GM19467 (cell line): ENCODE measurements at regions not wholly inside any gene's neighbourhood (a gene's known extent, or its start where the extent isn't known, plus 50 kb on each side); places are given as distances from the start of the nearest gene placed in this dataset.
"Not testable (repeated sequence)": the region's sequence is repeated elsewhere in the genome, so short reads cannot be mapped to it uniquely, and the experiment has no call there.

Source experiments
- ATAC-seq: cut with Tn5 transposase; IDR thresholded peaks from one replicate; pipeline ENCODE4 v1.9.1; 2021; ENCODE audit warnings: mild to moderate bottlenecking, moderate library complexity; ENCODE audit not compliant: unreplicated experiment

DNA sequence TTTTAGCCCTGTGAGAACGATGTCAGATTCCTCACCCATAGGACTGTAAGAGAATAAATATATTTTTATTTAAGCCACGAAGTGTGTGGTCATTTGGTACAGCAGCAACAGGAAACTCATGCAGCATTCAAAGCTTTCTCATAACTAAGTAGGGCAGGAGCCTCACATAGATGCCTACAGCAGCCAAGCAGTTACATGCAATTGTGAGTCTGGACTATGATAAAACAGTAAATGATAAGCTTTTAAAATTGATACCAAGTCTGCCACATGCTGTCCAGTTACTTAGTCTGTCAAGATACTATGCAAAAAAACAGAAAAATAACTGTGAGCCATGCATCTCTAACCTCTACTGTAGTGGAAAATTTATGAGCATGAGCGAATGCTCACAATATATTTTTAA is 359.6 kb downstream of the HS3ST1 start:
- ATAC-seq, result no peak

DNA sequence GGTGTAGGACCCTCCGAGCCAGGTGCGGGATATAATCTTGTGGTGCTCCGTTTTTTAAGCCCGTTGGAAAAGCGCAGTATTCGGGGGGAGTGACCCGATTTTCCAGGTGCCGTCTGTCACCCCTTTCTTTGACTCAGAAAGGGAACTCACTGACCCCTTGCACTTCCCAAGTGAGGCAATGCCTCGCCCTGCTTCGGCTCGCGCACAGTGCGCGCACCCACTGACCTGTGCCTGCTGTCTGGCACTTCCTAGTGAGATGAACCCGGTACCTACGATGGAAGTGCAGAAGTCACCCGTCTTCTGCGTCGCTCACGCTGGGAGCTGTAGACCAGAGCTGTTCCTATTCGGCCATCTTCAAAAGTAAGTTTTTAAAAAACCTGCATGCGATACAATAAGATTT is 362.1 kb downstream of the HS3ST1 start:
- ATAC-seq, result not testable (repeated sequence)

- ATAC-seq, result not testable (repeated sequence)
Measured at GRCh38 chr4:11060637-11061036, 368.1 kb downstream of the HS3ST1 start.

DNA sequence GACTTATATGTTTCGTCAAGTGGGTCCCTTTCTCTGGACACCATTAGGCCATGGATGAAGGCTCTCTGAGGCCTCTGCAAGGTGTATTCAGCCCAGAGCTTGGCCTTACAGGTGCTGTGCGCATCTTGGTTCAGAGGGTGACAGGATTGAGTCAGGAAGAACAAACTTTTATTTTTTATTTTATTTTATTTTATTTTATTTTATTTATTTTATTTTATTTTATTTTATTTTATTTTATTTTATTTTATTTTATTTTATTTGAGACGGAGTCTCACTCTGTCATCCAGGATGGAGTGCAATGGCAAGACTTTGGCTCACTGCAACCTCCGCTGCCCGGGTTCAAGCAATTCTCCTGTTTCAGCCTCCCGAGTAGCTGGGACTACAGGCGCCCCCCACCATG is 370.4 kb upstream of the CLNK start:
- not testable (repeated sequence) for ATAC-seq

GRCh38 chr4:11053601-11054220 is 369.1 kb upstream of the CLNK start:
- no peak for ATAC-seq

GRCh38 chr4:11051181-11051580 is 366.6 kb upstream of the CLNK start:
- no peak for ATAC-seq

DNA sequence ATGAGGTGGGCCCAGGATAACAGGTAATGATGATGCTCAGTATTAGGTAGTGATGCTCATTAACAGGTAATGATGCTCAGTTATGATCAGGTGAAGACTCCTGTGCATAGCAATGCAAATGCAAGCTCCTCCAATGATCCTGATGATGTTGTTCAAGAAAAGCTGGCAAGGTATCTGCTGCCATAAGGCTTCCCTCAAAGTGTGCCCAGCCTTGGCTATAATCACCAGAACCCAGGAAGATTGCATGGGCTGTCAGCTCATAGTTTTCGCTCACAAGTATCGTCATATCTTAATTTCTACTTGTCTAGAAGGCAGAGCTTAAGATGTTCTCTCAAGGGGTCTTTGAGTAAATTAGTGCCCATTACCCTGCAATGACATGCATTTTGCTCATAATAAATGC is 366.2 kb upstream of the CLNK start:
- no peak for ATAC-seq

GRCh38 chr4:11049001-11049400 is 364.4 kb upstream of the CLNK start:
- no peak for ATAC-seq

DNA sequence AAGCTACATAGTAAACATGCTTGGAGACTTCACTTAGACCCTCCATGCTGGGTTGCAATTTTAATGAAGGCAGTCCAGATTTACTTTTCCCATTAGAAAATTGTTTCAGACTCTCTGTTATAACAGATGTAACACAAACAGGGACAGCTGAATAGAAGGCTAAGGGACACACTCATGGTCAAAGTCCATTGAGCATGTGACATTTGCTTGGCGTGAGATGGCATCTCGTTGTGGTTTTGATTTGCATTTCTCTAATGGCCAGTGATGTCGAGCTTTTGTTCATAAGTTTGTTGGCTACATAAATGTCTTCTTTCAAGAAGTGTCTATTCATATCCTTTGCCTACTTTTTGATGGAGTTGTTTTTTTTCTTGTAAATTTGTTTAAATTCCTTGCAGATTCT is 358.2 kb upstream of the CLNK start:
- ATAC-seq, result no peak

DNA sequence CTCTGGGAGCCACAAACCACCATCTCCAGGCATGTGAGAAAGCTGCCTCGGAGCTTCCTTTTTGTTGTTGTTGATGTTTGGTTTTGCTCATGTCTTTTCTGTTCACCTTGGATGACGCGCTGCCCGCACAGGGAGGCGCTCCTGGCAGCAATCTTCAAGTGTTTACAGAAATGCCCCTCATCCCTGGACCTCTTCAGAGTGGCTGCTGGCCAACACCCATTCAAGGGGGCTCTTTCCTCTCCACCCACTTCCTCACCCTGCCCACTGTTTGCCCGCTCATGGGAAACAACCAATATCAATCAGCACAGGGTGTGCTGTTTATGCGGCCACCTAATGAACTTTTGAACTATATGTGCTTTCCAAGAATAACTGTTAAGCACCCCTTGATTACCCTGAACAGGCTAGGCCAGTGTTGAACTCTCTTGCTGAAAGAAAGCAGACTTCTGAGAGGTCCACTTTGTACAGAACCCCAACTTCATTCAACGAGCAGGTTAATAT is 355.1 kb upstream of the CLNK start:
- no peak for ATAC-seq

DNA sequence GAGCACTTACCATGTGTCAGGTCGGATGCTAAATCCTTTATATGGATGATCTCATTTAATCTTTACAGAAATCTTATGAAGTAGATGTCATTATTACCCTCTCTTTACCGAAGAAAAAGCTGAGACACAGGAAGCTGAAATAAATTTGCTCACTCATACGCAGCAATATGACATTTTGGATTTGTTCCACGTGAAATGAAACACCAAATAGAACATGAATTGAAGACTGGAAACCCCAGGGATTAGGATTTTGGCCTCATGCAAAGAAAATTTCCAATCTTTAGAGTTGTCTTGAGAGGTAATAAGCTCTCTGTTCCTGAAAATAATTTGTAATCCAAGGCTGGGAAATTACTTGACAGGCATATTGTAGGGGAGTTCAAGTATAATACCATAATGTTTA is 354.4 kb upstream of the CLNK start:
- no peak for ATAC-seq

DNA sequence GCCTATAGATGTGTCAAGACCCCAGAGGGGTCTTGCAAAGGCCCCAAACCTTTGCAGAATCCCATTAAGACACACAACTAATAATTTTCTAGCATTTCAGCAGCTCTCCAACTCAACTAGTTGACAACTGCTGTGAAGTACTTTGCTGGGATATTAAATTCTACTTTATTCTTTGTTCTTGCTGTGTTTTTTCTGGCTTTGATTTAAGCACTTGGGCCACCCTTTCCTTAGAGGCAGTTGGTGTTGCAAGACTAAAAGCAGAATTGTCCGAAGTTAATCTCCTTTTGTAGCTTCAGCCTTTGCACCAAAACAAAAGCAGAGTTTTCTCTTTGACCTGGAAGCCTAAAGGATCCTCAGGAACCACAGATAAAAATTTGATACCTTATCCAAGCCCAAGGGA is 353.1 kb upstream of the CLNK start:
- no peak for ATAC-seq

GRCh38 chr4:11028334-11028733 is 343.8 kb upstream of the CLNK start:
- no peak for ATAC-seq

DNA sequence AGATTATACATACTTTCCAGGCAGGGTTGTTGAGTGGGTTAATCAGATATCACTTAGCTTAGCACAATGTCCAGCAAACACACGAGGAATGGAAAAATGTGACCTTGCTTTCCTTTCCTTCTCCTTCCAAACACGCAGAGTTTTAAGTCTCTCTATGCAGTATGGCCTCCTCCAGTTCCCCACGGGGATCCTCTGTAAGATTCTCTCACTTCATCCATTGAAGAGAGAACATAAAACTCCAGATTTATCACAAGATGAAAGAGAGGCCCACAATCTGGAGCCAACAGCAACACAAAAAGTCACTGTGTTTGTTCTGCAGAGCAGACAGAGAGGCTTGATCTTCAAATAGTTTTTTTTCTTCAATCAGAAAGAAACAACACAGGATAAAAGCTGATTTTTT is 336.8 kb upstream of the CLNK start:
- no peak for ATAC-seq

GRCh38 chr4:11019451-11020240 is 335.1 kb upstream of the CLNK start:
- no peak for ATAC-seq

GRCh38 chr4:11014199-11014598 is 329.6 kb upstream of the CLNK start:
- ATAC-seq, result no peak

GRCh38 chr4:11013094-11013664 is 328.6 kb upstream of the CLNK start:
- no peak for ATAC-seq

GRCh38 chr4:11011249-11011648 is 326.7 kb upstream of the CLNK start:
- ATAC-seq, result no peak

GRCh38 chr4:11010624-11011023 is 326.1 kb upstream of the CLNK start:
- no peak for ATAC-seq

DNA sequence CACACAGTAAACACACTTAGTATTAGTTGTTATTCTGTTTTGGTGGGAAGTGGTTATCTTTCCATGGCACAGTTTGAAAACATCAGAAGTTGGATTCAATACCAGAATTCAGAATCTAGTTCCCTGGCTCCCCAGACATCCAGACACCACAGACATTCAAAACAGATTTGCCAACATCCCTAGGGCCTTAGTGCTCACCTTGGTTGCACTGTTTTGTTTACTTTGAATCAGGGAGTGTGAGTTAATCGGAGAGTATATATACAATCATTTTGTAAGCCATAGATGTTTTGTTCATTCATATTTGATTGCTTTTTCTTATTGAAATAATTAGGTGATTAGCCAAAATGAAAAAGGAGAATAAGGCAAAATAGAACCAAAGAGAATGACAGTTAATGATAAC is 324.7 kb upstream of the CLNK start:
- no peak for ATAC-seq

GRCh38 chr4:11005300-11005699 is 320.7 kb upstream of the CLNK start:
- no peak for ATAC-seq

DNA sequence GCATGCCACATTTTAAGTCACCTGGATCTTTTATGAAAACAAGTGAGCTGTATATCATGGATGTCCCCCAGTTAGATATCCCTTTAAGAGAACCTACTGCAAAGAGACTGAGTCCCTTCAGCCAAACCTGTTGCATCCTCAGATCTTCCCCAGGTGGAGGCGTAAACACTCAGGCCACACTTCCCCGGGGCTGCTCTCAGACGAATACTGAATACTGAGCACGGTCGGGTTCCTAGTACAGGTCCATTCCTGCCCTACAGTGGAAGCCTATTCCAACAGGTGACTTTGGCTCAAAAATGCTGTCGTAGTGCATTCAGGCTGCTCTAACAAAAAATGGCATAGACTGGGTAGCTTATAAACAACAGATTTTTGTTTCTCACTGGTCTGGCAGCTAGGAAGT is 320.2 kb upstream of the CLNK start:
- ATAC-seq, result no peak
